ENCODE measurements at regions not wholly inside any gene's neighbourhood (a gene's known extent, or its start where the extent isn't known, plus 50 kb on each side); places are given as distances from the start of the nearest gene placed in this dataset.
A peak's percentile ranks its signal among the peaks of the same experiment; 100 is the strongest.
"Not testable (repeated sequence)": the region's sequence is repeated elsewhere in the genome, so short reads cannot be mapped to it uniquely, and the experiment has no call there.

DNA sequence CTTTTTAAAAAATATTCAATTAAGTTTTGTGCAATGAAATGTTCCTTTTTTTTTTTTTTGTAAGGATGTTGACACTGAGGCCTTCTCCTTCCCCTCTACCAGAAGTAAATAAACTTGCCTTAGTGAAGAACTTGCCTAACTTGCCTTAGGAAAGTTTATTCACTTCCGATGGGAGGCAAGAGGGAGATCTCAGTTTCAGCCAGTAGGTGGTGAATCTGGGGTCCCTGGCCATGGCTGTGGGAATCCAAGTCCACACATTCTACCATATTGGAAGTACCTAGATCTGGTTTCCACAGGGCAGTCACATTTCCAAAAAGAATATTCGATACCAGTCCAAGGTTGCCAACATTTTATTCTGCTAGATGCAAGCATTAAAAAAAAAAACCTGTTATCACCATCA is 270.9 kb downstream of the CCSER2 start:
- peaks cover 17% of the 10 kb centered on the region for H3K9me3 ChIP-seq (ENCODE audit: control insufficient read depth, insufficient read depth, low read depth, low read length)
- peaks cover 38% of the 10 kb centered on the region for H3K27me3 ChIP-seq (ENCODE audit: control insufficient read depth, insufficient read depth, low read length)
- H3K9ac ChIP-seq (ENCODE audit: low read length), result no peak overlapping the region
- peaks cover 5% of the 10 kb centered on the region for H3K4me1 ChIP-seq (ENCODE audit: control insufficient read depth, insufficient read depth, low read length)
- no peak overlapping the region for H3K27ac ChIP-seq (ENCODE audit: low read depth, low read length)
- H3K36me3 ChIP-seq (ENCODE audit: control insufficient read depth, insufficient read depth, low read length), result no peaks in the 10 kb centered on the region
- H3K4me3 ChIP-seq (ENCODE audit: low read depth, low read length), result no peak overlapping the region

DNA sequence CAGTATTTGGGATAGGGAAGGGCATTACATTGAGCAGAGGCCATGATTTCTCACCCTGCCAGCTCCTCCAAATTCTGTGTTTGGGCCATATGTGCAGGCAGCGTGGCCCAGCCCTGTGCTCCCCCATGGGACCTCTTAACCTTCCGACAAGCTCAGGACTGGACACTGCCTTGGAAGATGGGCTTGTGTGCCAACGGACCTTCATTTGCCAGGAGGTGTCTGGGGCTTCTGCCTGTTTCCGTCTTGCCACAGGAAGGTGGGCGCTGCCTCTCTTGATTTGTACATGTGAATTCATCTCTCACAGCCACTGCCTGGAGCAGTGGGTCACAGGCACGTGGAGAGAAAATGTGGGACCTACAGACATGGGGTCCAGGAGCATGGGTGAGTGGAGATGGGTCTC is 272.6 kb downstream of the CCSER2 start:
- Histone ChIP-seq H3K4me3 (ENCODE audit: low read depth, low read length) (no peak overlapping the region), H3K36me3 (ENCODE audit: control insufficient read depth, insufficient read depth, low read length) (no peaks in the 10 kb centered on the region), H3K27me3 (ENCODE audit: control insufficient read depth, insufficient read depth, low read length) (peaks cover 44% of the 10 kb centered on the region), H3K9ac (ENCODE audit: low read length) (no peak overlapping the region), H3K9me3 (ENCODE audit: control insufficient read depth, insufficient read depth, low read depth, low read length) (peaks cover 17% of the 10 kb centered on the region), H3K27ac (ENCODE audit: low read depth, low read length) (no peak overlapping the region), H3K4me1 (ENCODE audit: control insufficient read depth, insufficient read depth, low read length) (peaks cover 5% of the 10 kb centered on the region)

DNA sequence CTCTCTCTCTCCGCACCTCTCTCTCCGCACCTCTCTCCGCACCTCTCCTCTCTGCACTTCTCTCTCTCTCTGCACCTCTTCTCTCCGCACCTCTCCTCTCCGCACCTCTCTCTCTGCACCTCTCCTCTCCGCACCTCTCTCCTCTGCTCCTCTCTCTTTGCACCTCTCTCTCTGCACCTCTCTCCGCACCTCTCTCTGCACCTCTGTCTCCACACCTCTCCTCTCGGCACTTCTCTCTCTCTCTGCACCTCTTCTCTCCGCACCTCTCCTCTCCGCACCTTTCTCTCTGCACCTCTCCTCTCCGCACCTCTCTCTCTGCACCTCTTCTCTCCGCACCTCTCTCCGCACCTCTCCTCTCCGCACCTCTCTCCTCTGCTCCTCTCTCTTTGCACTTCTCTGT is 274.2 kb downstream of the CCSER2 start:
- not testable (repeated sequence) for H3K36me3 ChIP-seq (ENCODE audit: control insufficient read depth, insufficient read depth, low read length); H3K4me1 ChIP-seq (ENCODE audit: control insufficient read depth, insufficient read depth, low read length); H3K27ac ChIP-seq (ENCODE audit: low read depth, low read length); H3K9me3 ChIP-seq (ENCODE audit: control insufficient read depth, insufficient read depth, low read depth, low read length); H3K9ac ChIP-seq (ENCODE audit: low read length)
- H3K4me3 ChIP-seq (ENCODE audit: low read depth, low read length), result peak overlapping the region; percentile 57
- H3K27me3 ChIP-seq (ENCODE audit: control insufficient read depth, insufficient read depth, low read length), result peaks cover 44% of the 10 kb centered on the region

DNA sequence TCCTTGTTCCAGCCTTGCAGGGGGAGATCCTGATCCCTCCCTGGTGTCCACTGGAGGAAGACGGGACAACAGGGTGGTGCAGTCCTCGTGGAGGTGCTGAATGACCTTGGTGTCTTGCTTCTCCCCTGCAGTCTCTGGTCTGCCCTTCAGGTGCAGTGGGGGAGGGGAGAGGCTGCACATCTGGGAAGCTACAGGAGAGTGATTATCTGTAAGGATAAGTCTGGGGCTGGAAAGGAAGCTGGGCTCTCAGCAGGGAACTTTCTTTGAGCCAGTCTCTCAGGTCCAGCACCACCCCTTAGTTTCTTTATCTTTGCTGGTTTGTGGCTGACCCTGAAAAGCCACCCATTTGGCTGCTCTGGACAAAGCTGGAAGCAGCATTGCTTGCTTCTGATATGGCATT is 275.6 kb downstream of the CCSER2 start:
- no peaks in the 10 kb centered on the region for H3K36me3 ChIP-seq (ENCODE audit: control insufficient read depth, insufficient read depth, low read length)
- peaks cover 44% of the 10 kb centered on the region for H3K27me3 ChIP-seq (ENCODE audit: control insufficient read depth, insufficient read depth, low read length)
- no peak overlapping the region for H3K4me3 ChIP-seq (ENCODE audit: low read depth, low read length)
- no peak overlapping the region for H3K9ac ChIP-seq (ENCODE audit: low read length)
- peaks cover 12% of the 10 kb centered on the region for H3K4me1 ChIP-seq (ENCODE audit: control insufficient read depth, insufficient read depth, low read length)
- H3K9me3 ChIP-seq (ENCODE audit: control insufficient read depth, insufficient read depth, low read depth, low read length), result no peaks in the 10 kb centered on the region
- no peak overlapping the region for H3K27ac ChIP-seq (ENCODE audit: low read depth, low read length)

DNA sequence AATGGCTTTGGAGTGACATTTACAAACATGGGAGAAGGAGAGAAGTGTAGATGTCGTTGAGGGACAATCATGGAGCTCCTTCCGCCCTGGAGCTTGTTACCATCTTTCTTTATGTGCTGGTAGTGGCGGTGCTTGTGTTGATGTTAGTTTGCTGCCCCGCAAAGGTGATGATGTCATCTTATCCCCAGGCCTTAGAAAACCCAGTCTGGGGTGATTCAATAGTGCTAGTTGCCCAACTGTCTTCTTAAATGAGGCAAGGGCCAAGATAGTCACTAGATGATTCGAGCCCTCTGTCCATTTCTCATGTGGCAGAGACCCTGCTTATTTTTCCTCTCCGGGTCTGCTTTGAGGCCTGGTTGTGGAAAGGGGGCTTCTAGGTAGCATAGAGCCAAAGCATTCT is 277.4 kb downstream of the CCSER2 start:
- Histone ChIP-seq H3K27ac (ENCODE audit: low read depth, low read length) (no peak overlapping the region), H3K36me3 (ENCODE audit: control insufficient read depth, insufficient read depth, low read length) (no peaks in the 10 kb centered on the region), H3K9me3 (ENCODE audit: control insufficient read depth, insufficient read depth, low read depth, low read length) (no peaks in the 10 kb centered on the region)

DNA sequence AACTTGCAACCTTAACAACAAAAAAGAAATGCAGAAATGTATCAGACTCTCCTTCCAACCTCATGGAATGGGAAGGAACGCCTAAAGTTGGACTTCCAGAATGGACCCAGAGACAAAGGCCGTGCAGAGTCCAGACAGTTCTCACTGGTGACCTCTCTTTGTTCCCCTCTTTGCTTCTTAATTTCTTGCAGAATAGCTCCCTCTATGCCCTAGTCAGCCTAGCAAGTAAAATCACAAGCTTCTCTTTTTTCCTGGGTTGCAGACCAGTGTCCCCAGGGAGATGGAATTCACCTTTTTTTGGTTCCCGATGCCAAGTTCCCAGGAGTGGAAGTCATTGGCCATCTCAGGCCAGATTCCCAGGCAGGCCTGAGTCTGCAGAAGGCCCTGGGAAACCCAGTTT is 278.0 kb downstream of the CCSER2 start:
- peaks cover 12% of the 10 kb centered on the region for H3K4me1 ChIP-seq (ENCODE audit: control insufficient read depth, insufficient read depth, low read length)
- H3K36me3 ChIP-seq (ENCODE audit: control insufficient read depth, insufficient read depth, low read length), result no peaks in the 10 kb centered on the region
- no peak overlapping the region for H3K27ac ChIP-seq (ENCODE audit: low read depth, low read length)
- peaks cover 34% of the 10 kb centered on the region for H3K27me3 ChIP-seq (ENCODE audit: control insufficient read depth, insufficient read depth, low read length)
- H3K9ac ChIP-seq (ENCODE audit: low read length), result no peak overlapping the region
- no peaks in the 10 kb centered on the region for H3K9me3 ChIP-seq (ENCODE audit: control insufficient read depth, insufficient read depth, low read depth, low read length)
- H3K4me3 ChIP-seq (ENCODE audit: low read depth, low read length), result no peak overlapping the region

More for the DNA sequence above, 277.4 kb downstream of the CCSER2 start:
- Histone ChIP-seq H3K27me3 (ENCODE audit: control insufficient read depth, insufficient read depth, low read length) (peaks cover 40% of the 10 kb centered on the region), H3K4me3 (ENCODE audit: low read depth, low read length) (no peak overlapping the region), H3K4me1 (ENCODE audit: control insufficient read depth, insufficient read depth, low read length) (peaks cover 12% of the 10 kb centered on the region), H3K9ac (ENCODE audit: low read length) (no peak overlapping the region)

DNA sequence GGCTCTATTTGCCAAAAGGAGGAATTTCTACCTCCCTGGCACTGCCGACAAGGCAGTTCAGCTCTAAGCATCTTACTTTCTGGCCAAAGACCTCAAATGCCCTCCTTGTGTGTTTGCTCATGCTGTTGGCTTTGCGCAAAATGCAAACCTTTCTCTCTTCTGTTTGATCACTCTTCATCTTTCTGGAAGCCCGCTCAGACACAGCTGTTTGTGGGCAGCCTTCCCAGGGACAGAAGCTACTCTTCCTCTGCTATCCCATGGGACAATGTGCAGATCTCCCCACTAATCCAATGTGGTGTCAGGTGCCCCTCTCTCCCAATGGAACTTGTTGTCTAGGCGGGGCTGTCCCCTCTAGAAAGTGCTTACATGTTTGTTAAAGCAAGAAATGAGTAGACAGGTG is 278.7 kb downstream of the CCSER2 start:
- H3K9me3 ChIP-seq (ENCODE audit: control insufficient read depth, insufficient read depth, low read depth, low read length), result no peaks in the 10 kb centered on the region
- peaks cover 27% of the 10 kb centered on the region for H3K27me3 ChIP-seq (ENCODE audit: control insufficient read depth, insufficient read depth, low read length)
- no peak overlapping the region for H3K9ac ChIP-seq (ENCODE audit: low read length)
- H3K4me3 ChIP-seq (ENCODE audit: low read depth, low read length), result no peak overlapping the region
- no peak overlapping the region for H3K27ac ChIP-seq (ENCODE audit: low read depth, low read length)
- H3K4me1 ChIP-seq (ENCODE audit: control insufficient read depth, insufficient read depth, low read length), result peaks cover 12% of the 10 kb centered on the region
- H3K36me3 ChIP-seq (ENCODE audit: control insufficient read depth, insufficient read depth, low read length), result no peaks in the 10 kb centered on the region

DNA sequence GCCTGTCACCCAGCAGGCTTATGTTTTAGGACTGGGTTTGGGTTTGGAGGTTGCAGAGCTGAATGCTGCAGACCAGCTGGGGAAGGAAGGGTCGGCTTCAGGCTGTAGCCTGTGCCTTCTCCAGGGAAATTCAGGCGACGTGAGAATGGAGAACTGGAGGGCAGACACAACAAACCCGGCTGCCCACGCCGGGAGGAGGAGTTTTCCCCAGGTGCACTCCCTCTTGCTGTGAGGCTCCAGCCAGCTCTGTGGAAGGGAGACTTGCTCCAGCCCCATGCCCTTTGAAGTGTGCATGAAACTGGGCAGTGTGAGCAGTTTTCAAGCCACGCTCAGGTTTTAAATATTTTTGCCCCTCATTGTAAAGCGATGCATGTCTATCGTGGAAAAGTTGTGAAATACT is 279.1 kb downstream of the CCSER2 start:
- H3K9me3 ChIP-seq (ENCODE audit: control insufficient read depth, insufficient read depth, low read depth, low read length), result no peaks in the 10 kb centered on the region
- no peak overlapping the region for H3K9ac ChIP-seq (ENCODE audit: low read length)
- no peak overlapping the region for H3K4me3 ChIP-seq (ENCODE audit: low read depth, low read length)
- peaks cover 12% of the 10 kb centered on the region for H3K4me1 ChIP-seq (ENCODE audit: control insufficient read depth, insufficient read depth, low read length)
- H3K27me3 ChIP-seq (ENCODE audit: control insufficient read depth, insufficient read depth, low read length), result peaks cover 23% of the 10 kb centered on the region
- no peak overlapping the region for H3K27ac ChIP-seq (ENCODE audit: low read depth, low read length)
- H3K36me3 ChIP-seq (ENCODE audit: control insufficient read depth, insufficient read depth, low read length), result no peaks in the 10 kb centered on the region

DNA sequence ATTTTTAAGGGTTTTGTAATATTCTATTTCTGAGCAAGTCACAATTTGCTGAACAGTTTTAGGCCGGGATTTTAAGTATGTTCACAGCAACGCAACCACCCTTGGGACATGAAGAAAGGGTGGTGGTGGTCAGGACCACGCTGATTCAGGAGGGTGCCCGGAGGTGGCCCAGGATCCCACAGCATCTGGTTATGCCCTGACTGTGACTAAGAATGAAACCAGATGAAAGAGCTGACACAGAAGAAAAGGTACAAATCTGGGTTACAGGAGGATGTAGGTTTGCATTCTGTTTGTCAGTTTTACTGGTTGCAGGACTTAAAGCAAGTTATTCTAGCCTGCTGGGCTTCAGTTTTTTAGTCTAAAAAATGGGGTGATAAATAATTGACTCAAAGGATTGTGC is 279.7 kb downstream of the CCSER2 start:
- Histone ChIP-seq H3K27ac (ENCODE audit: low read depth, low read length) (no peak overlapping the region), H3K36me3 (ENCODE audit: control insufficient read depth, insufficient read depth, low read length) (no peaks in the 10 kb centered on the region), H3K27me3 (ENCODE audit: control insufficient read depth, insufficient read depth, low read length) (peaks cover 17% of the 10 kb centered on the region), H3K9me3 (ENCODE audit: control insufficient read depth, insufficient read depth, low read depth, low read length) (no peaks in the 10 kb centered on the region), H3K4me1 (ENCODE audit: control insufficient read depth, insufficient read depth, low read length) (peaks cover 14% of the 10 kb centered on the region), H3K4me3 (ENCODE audit: low read depth, low read length) (no peak overlapping the region), H3K9ac (ENCODE audit: low read length) (no peak overlapping the region)

DNA sequence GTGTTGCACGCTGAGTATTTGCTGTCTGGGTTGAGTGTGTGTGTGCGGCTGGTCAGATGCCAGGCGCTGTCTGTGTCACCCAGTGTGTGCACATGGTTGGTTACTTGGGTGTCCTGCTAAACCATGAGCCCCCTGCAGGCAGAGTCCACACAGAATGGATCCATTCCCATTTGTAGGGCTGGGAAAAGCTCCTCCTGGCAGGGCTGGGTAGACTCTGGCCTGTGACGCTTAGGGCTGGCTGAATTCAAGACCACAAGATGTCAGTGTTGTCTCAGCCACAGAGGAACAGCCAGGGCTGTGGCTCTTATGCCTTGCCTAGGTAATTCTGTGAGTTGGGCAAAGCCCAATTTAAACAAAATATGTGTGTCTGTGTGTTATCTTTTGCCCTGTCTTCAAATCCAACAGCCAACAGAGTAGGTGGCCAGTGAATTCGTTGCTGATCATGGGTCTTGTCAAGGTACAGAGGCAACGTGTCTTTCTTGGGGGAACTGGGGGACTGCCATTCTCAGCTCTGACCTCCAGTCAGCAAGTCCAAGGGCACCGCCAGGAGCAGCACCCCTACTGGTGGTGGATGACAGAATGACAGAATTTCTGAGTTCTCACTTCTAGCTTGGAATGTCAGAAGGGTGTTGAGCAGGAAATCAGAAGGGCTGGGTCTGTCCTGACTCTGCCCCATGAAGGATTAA is 285.1 kb downstream of the CCSER2 start:
- no peak overlapping the region for H3K9ac ChIP-seq (ENCODE audit: low read length)

DNA sequence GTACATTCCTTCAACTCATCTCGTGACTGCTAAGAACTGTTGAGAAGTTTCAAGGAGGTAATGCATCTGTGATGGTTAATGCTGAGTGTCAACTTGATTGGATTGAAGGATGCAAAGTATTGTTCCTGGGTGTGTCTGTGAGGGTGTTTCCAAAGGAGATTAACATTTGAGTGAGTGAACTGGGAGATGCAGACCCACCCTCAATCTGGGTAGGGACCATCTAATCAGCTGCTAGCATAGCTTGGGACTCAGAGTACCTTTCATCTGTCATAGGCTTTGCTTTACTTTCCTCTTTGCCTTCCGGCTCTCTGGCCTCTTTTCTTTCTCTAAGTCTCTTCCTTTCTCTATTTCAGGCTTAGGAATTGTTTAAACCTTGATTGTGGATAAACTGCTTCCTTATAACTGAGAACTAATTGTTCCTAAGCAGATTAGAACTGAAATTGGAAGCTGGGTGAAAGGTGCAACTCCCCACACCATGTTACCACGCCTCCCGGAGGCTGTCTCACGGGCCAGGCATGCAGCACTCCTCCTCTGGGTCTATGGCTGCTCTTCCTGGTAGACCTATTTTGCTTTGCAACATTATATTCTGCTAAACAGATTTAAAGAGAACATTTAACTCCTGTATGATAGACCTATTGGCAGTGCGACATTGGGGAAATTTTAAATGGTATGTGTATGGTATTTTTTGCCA is 298.2 kb downstream of the CCSER2 start:
- no peaks in the 10 kb centered on the region for H3K4me1 ChIP-seq (ENCODE audit: control insufficient read depth, insufficient read depth, low read length)
- H3K9me3 ChIP-seq (ENCODE audit: control insufficient read depth, insufficient read depth, low read depth, low read length), result no peaks in the 10 kb centered on the region
- no peak overlapping the region for H3K9ac ChIP-seq (ENCODE audit: low read length)
- no peaks in the 10 kb centered on the region for H3K27me3 ChIP-seq (ENCODE audit: control insufficient read depth, insufficient read depth, low read length)
- H3K4me3 ChIP-seq (ENCODE audit: low read depth, low read length), result no peak overlapping the region
- H3K36me3 ChIP-seq (ENCODE audit: control insufficient read depth, insufficient read depth, low read length), result no peaks in the 10 kb centered on the region
- no peak overlapping the region for H3K27ac ChIP-seq (ENCODE audit: low read depth, low read length)

More for the DNA sequence above, 285.1 kb downstream of the CCSER2 start:
- peaks cover 7% of the 10 kb centered on the region for H3K4me1 ChIP-seq (ENCODE audit: control insufficient read depth, insufficient read depth, low read length)
- H3K9me3 ChIP-seq (ENCODE audit: control insufficient read depth, insufficient read depth, low read depth, low read length), result no peaks in the 10 kb centered on the region
- H3K27me3 ChIP-seq (ENCODE audit: control insufficient read depth, insufficient read depth, low read length), result no peaks in the 10 kb centered on the region
- H3K4me3 ChIP-seq (ENCODE audit: low read depth, low read length), result peak overlapping the region; percentile 15
- H3K36me3 ChIP-seq (ENCODE audit: control insufficient read depth, insufficient read depth, low read length), result no peaks in the 10 kb centered on the region
- H3K27ac ChIP-seq (ENCODE audit: low read depth, low read length), result no peak overlapping the region

All from HUES6 (cell line).